ENCODE measurements at regions not wholly inside any gene's neighbourhood (a gene's known extent, or its start where the extent isn't known, plus 50 kb on each side); places are given as distances from the start of the nearest gene placed in this dataset.
"Not testable (repeated sequence)": the region's sequence is repeated elsewhere in the genome, so short reads cannot be mapped to it uniquely, and the experiment has no call there.

- H3K36me3 ChIP-seq (ENCODE audit: low read depth); H3K9me3 ChIP-seq (ENCODE audit: low read depth); H3F3A ChIP-seq (ENCODE audit: insufficient read depth); H4K20me1 ChIP-seq (ENCODE audit: insufficient read depth); H3K27ac ChIP-seq; H3K4me2 ChIP-seq (ENCODE audit: unreplicated experiment); H3K4me1 ChIP-seq (ENCODE audit: insufficient read depth); H3K79me2 ChIP-seq (ENCODE audit: insufficient read depth); H3K9ac ChIP-seq; in situ Hi-C loops (cut with MboI); H3K4me3 ChIP-seq; H2AFZ ChIP-seq; DNase-seq; H3K27me3 ChIP-seq (replicated peaks; ENCODE audit: insufficient read depth); H3K9me2 ChIP-seq (ENCODE audit: insufficient read depth): not testable (repeated sequence)
- 32 to 35% methylated on average over 38 to 44 of the region's 44 CpGs for WGBS, 2 experiments (ENCODE audit: low coverage in 1 of 2, low lambda C conversion rate in 2 of 2, missing lambda C conversion rate in 2 of 2)
These were observed 1690.4 kb upstream of the DEFB115 start for GRCh38 chr20:29566901-29567635.

- H3K9ac ChIP-seq; H4K20me1 ChIP-seq (ENCODE audit: insufficient read depth); H3K79me2 ChIP-seq (ENCODE audit: insufficient read depth); H3K36me3 ChIP-seq (ENCODE audit: low read depth); H3K4me1 ChIP-seq (ENCODE audit: insufficient read depth); H3K9me3 ChIP-seq (ENCODE audit: low read depth); H3K4me2 ChIP-seq (ENCODE audit: unreplicated experiment); H3F3A ChIP-seq (ENCODE audit: insufficient read depth); H3K4me3 ChIP-seq; DNase-seq; H3K27ac ChIP-seq; H3K27me3 ChIP-seq (replicated peaks; ENCODE audit: insufficient read depth); H2AFZ ChIP-seq; H3K9me2 ChIP-seq (ENCODE audit: insufficient read depth); in situ Hi-C loops (cut with MboI): not testable (repeated sequence)
- WGBS, 2 experiments (ENCODE audit: low coverage in 1 of 2, low lambda C conversion rate in 2 of 2, missing lambda C conversion rate in 2 of 2) = 28% methylated on average over 21 to 23 of the region's 23 CpGs
These were observed 1689.8 kb upstream of the DEFB115 start for GRCh38 chr20:29567671-29568070.

GRCh38 chr20:29570126-29570525, 1687.3 kb upstream of the DEFB115 start:
- DNase-seq; H3K79me2 ChIP-seq (ENCODE audit: insufficient read depth); H3K9ac ChIP-seq; H3K27ac ChIP-seq; H3K4me1 ChIP-seq (ENCODE audit: insufficient read depth); H4K20me1 ChIP-seq (ENCODE audit: insufficient read depth); H3K9me3 ChIP-seq (ENCODE audit: low read depth); in situ Hi-C loops (cut with MboI); H3K27me3 ChIP-seq (replicated peaks; ENCODE audit: insufficient read depth); H3K9me2 ChIP-seq (ENCODE audit: insufficient read depth); H2AFZ ChIP-seq; H3K36me3 ChIP-seq (ENCODE audit: low read depth); H3F3A ChIP-seq (ENCODE audit: insufficient read depth); H3K4me3 ChIP-seq; H3K4me2 ChIP-seq (ENCODE audit: unreplicated experiment): not testable (repeated sequence)
- 24 to 26% methylated on average over 5 of the region's 5 CpGs for WGBS, 2 experiments (ENCODE audit: low coverage in 1 of 2, low lambda C conversion rate in 2 of 2, missing lambda C conversion rate in 2 of 2)

GRCh38 chr20:29589530-29589929, 1667.9 kb upstream of the DEFB115 start:
- H4K20me1 ChIP-seq (ENCODE audit: insufficient read depth); H3K27ac ChIP-seq; H3K79me2 ChIP-seq (ENCODE audit: insufficient read depth); H3K9ac ChIP-seq; H3K4me2 ChIP-seq (ENCODE audit: unreplicated experiment); DNase-seq; H3K4me1 ChIP-seq (ENCODE audit: insufficient read depth); H3K9me2 ChIP-seq (ENCODE audit: insufficient read depth); H2AFZ ChIP-seq; in situ Hi-C loops (cut with MboI); H3K9me3 ChIP-seq (ENCODE audit: low read depth); H3K27me3 ChIP-seq (replicated peaks; ENCODE audit: insufficient read depth); H3K36me3 ChIP-seq (ENCODE audit: low read depth); H3K4me3 ChIP-seq; H3F3A ChIP-seq (ENCODE audit: insufficient read depth): not testable (repeated sequence)
- 18 to 19% methylated on average over 2 of the region's 2 CpGs for WGBS, 2 experiments (ENCODE audit: low coverage in 1 of 2, low lambda C conversion rate in 2 of 2, missing lambda C conversion rate in 2 of 2)

GRCh38 chr20:29604163-29604562, 1653.3 kb upstream of the DEFB115 start:
- H2AFZ ChIP-seq; H3K9me2 ChIP-seq (ENCODE audit: insufficient read depth); H3K36me3 ChIP-seq (ENCODE audit: low read depth); H3F3A ChIP-seq (ENCODE audit: insufficient read depth); H4K20me1 ChIP-seq (ENCODE audit: insufficient read depth); H3K79me2 ChIP-seq (ENCODE audit: insufficient read depth); H3K9me3 ChIP-seq (ENCODE audit: low read depth); H3K27ac ChIP-seq; H3K4me3 ChIP-seq; H3K9ac ChIP-seq; H3K4me1 ChIP-seq (ENCODE audit: insufficient read depth); DNase-seq; H3K27me3 ChIP-seq (replicated peaks; ENCODE audit: insufficient read depth); H3K4me2 ChIP-seq (ENCODE audit: unreplicated experiment); in situ Hi-C loops (cut with MboI): not testable (repeated sequence)
- WGBS, 2 experiments (ENCODE audit: low coverage in 1 of 2, low lambda C conversion rate in 2 of 2, missing lambda C conversion rate in 2 of 2) = 0% methylated on average over 1 of the region's 1 CpG

- H3F3A ChIP-seq (ENCODE audit: insufficient read depth); H3K9me2 ChIP-seq (ENCODE audit: insufficient read depth); H3K27me3 ChIP-seq (replicated peaks; ENCODE audit: insufficient read depth); H3K4me3 ChIP-seq; in situ Hi-C loops (cut with MboI); H3K9me3 ChIP-seq (ENCODE audit: low read depth); H3K36me3 ChIP-seq (ENCODE audit: low read depth); H3K9ac ChIP-seq; H3K27ac ChIP-seq; H4K20me1 ChIP-seq (ENCODE audit: insufficient read depth); H2AFZ ChIP-seq; H3K4me2 ChIP-seq (ENCODE audit: unreplicated experiment); H3K4me1 ChIP-seq (ENCODE audit: insufficient read depth); DNase-seq; H3K79me2 ChIP-seq (ENCODE audit: insufficient read depth): not testable (repeated sequence)
- 9 to 15% methylated on average over 3 of the region's 3 CpGs for WGBS, 2 experiments (ENCODE audit: low coverage in 1 of 2, low lambda C conversion rate in 2 of 2, missing lambda C conversion rate in 2 of 2)
These were observed 1651.3 kb upstream of the DEFB115 start for GRCh38 chr20:29606171-29606570.

GRCh38 chr20:29629395-29629794, 1628.1 kb upstream of the DEFB115 start:
- H3K9me2 ChIP-seq (ENCODE audit: insufficient read depth); H3F3A ChIP-seq (ENCODE audit: insufficient read depth); H3K79me2 ChIP-seq (ENCODE audit: insufficient read depth); H3K36me3 ChIP-seq (ENCODE audit: low read depth); H3K27me3 ChIP-seq (replicated peaks; ENCODE audit: insufficient read depth); H3K9ac ChIP-seq; H3K9me3 ChIP-seq (ENCODE audit: low read depth); DNase-seq; H4K20me1 ChIP-seq (ENCODE audit: insufficient read depth); H2AFZ ChIP-seq; in situ Hi-C loops (cut with MboI); H3K4me2 ChIP-seq (ENCODE audit: unreplicated experiment); H3K4me1 ChIP-seq (ENCODE audit: insufficient read depth); H3K27ac ChIP-seq; H3K4me3 ChIP-seq: not testable (repeated sequence)
- 34 to 60% methylated on average over 1 of the region's 1 CpG for WGBS, 2 experiments (ENCODE audit: low coverage in 1 of 2, low lambda C conversion rate in 2 of 2, missing lambda C conversion rate in 2 of 2)
